RPMI8226 (cell line): ENCODE measurements at regions not wholly inside any gene's neighbourhood (a gene's known extent, or its start where the extent isn't known, plus 50 kb on each side); places are given as distances from the start of the nearest gene placed in this dataset.
A peak's percentile ranks its signal among the peaks of the same experiment; 100 is the strongest.

ENCODE experiments used
- DNase-seq: peaks from one replicate; pipeline ENCODE4 v3.0.0-alpha.2; 2015

- DNase-seq = no peak
These were observed 514.8 kb upstream of the NOX3 start for GRCh38 chr6:155970472-155970871.

GRCh38 chr6:155968921-155969320 lies 513.3 kb upstream of the NOX3 start:
- no peak for DNase-seq

- DNase-seq = no peak
These were observed 511.7 kb upstream of the NOX3 start for GRCh38 chr6:155967322-155967721.

- no peak for DNase-seq
These were observed 508.9 kb upstream of the NOX3 start for GRCh38 chr6:155964544-155964943.

GRCh38 chr6:155962276-155962675 lies 506.6 kb upstream of the NOX3 start:
- DNase-seq = no peak

- no peak for DNase-seq
These were observed 504.4 kb upstream of the NOX3 start for GRCh38 chr6:155959898-155960495.

GRCh38 chr6:155958550-155958949 lies 502.9 kb upstream of the NOX3 start:
- DNase-seq = peak; percentile 15

- DNase-seq = no peak
These were observed 499.4 kb upstream of the NOX3 start for GRCh38 chr6:155955038-155955437.

GRCh38 chr6:155954149-155954548 lies 498.5 kb upstream of the NOX3 start:
- DNase-seq = no peak

- no peak for DNase-seq
These were observed 493.6 kb upstream of the NOX3 start for GRCh38 chr6:155949256-155949655.

GRCh38 chr6:155946860-155947259 lies 491.2 kb upstream of the NOX3 start:
- DNase-seq = no peak

GRCh38 chr6:155943635-155944034 lies 488.0 kb upstream of the NOX3 start:
- DNase-seq = no peak

GRCh38 chr6:155939253-155939652 lies 483.6 kb upstream of the NOX3 start:
- DNase-seq = no peak

GRCh38 chr6:155936551-155936950 lies 480.9 kb upstream of the NOX3 start:
- peak; percentile 9 for DNase-seq

GRCh38 chr6:155936127-155936526 lies 480.5 kb upstream of the NOX3 start:
- no peak for DNase-seq

GRCh38 chr6:155916846-155917624 lies 461.4 kb upstream of the NOX3 start:
- DNase-seq = no peak

GRCh38 chr6:155915651-155916050 lies 460.0 kb upstream of the NOX3 start:
- DNase-seq = no peak

- no peak for DNase-seq
These were observed 458.2 kb upstream of the NOX3 start for GRCh38 chr6:155913816-155914215.

- no peak for DNase-seq
These were observed 454.1 kb upstream of the NOX3 start for GRCh38 chr6:155909710-155910109.

GRCh38 chr6:155895641-155896040 lies 440.0 kb upstream of the NOX3 start:
- DNase-seq = no peak

- no peak for DNase-seq
These were observed 439.1 kb upstream of the NOX3 start for GRCh38 chr6:155894758-155895157.

- DNase-seq = no peak
These were observed 438.6 kb upstream of the NOX3 start for GRCh38 chr6:155894262-155894661.

GRCh38 chr6:155890409-155890808 lies 434.8 kb upstream of the NOX3 start:
- DNase-seq = no peak

GRCh38 chr6:155889410-155889809 lies 433.8 kb upstream of the NOX3 start:
- no peak for DNase-seq

- no peak for DNase-seq
These were observed 431.8 kb upstream of the NOX3 start for GRCh38 chr6:155887421-155887820.
